CD14-positive monocyte (primary cell): ENCODE measurements at regions not wholly inside any gene's neighbourhood (a gene's known extent, or its start where the extent isn't known, plus 50 kb on each side); places are given as distances from the start of the nearest gene placed in this dataset.

Experiments
- DNase-seq, 3 donors: peaks; one replicate each; pipeline ENCODE4 v3.0.0-alpha.2; 2011 to 2022
- H2AFZ ChIP-seq: 2 replicates; pipeline ENCODE4 v1.6.0; 2012; ENCODE audit warnings: mild to moderate bottlenecking, low read depth, low read length, inconsistent platforms; ENCODE audit not compliant: insufficient read depth, poor library complexity, severe bottlenecking
- H3K27ac ChIP-seq, 2 donors: 1 replicate in 1 of 2; 2 replicates in 1 of 2; pipeline ENCODE4 v1.5.1; 2012 to 2013; ENCODE audit warnings: low read length in 2 of 2, control low read depth in 1 of 2, inconsistent platforms in 1 of 2, low read depth in 1 of 2, mild to moderate bottlenecking in 1 of 2
- H3K27me3 ChIP-seq, 2 donors: one replicate each; pipeline versions ENCODE4 v1.6.0 to v1.6.1; 2011 to 2013; ENCODE audit warnings: low read length in 2 of 2; ENCODE audit not compliant: control insufficient read depth in 2 of 2, insufficient read depth in 2 of 2
- H3K36me3 ChIP-seq, 2 donors: replicated peaks in 1 of 2; 1 replicate in 1 of 2; 2 replicates in 1 of 2; pipeline versions ENCODE4 v1.5.1 to v1.6.1; 2012 to 2013; ENCODE audit warnings: low read length in 2 of 2, control low read depth in 1 of 2, inconsistent platforms in 1 of 2, mild to moderate bottlenecking in 1 of 2; ENCODE audit not compliant: insufficient read depth in 2 of 2, control insufficient read depth in 1 of 2
- H3K4me1 ChIP-seq, 2 donors: 1 replicate in 1 of 2; 2 replicates in 1 of 2; pipeline versions ENCODE4 v1.5.1 to v1.6.1; 2012 to 2013; ENCODE audit warnings: low read length in 2 of 2, control low read depth in 1 of 2, inconsistent platforms in 1 of 2, mild to moderate bottlenecking in 1 of 2, moderate library complexity in 1 of 2; ENCODE audit not compliant: insufficient read depth in 2 of 2, control insufficient read depth in 1 of 2
- H3K4me2 ChIP-seq: replicated peaks from 2 replicates; pipeline ENCODE3; 2012; ENCODE audit warnings: low read length, moderate library complexity, mild to moderate bottlenecking; ENCODE audit not compliant: poor library complexity, severe bottlenecking; ENCODE audit errors: extremely low read depth
- H3K4me3 ChIP-seq, 3 experiments: fragments of 200-600 bp in 1 of 3; sonication (generic) in 1 of 3; replicated peaks in 1 of 3; 1 replicate in 2 of 3; 2 replicates in 1 of 3; pipeline ENCODE4 v1.5.1; 2011 to 2013; ENCODE audit warnings: low read length in 3 of 3, mild to moderate bottlenecking in 3 of 3, control low read depth in 2 of 3, low read depth in 2 of 3, inconsistent platforms in 1 of 3, moderate library complexity in 1 of 3
- H3K79me2 ChIP-seq: 2 replicates; pipeline ENCODE4 v1.6.0; 2012; ENCODE audit warnings: mild to moderate bottlenecking, control low read depth, inconsistent platforms, low read length, moderate library complexity; ENCODE audit not compliant: insufficient read depth
- H3K9ac ChIP-seq: 2 replicates; pipeline ENCODE4 v1.6.0; 2017; ENCODE audit warnings: low read length, mild to moderate bottlenecking; ENCODE audit not compliant: insufficient read depth, poor library complexity, severe bottlenecking
- H3K9me3 ChIP-seq, 2 donors: replicated peaks in 1 of 2; 1 replicate in 1 of 2; 2 replicates in 1 of 2; pipeline versions ENCODE4 v1.5.1 to v1.6.1; 2012 to 2013; ENCODE audit warnings: low read length in 2 of 2, control low read depth in 1 of 2; ENCODE audit not compliant: control insufficient read depth in 1 of 2, insufficient read depth in 1 of 2
- H4K20me1 ChIP-seq: 2 replicates; pipeline ENCODE4 v1.6.0; 2012; ENCODE audit warnings: mild to moderate bottlenecking, low read length, control low read depth, moderate library complexity; ENCODE audit not compliant: insufficient read depth
- H3K27ac Mint-ChIP-seq, 7 donors: one replicate each; pipeline ENCODE4 v1.8.0; 2020; ENCODE audit warnings: mild to moderate bottlenecking in 7 of 7, mixed read lengths in 7 of 7, moderate library complexity in 6 of 7, inconsistent platforms in 2 of 7
- H3K27me3 Mint-ChIP-seq, 3 donors: one replicate each; pipeline ENCODE4 v1.8.0; 2021 to 2022; ENCODE audit warnings: low read depth in 3 of 3, mild to moderate bottlenecking in 3 of 3, mixed read lengths in 3 of 3, moderate library complexity in 3 of 3, inconsistent platforms in 1 of 3
- H3K36me3 Mint-ChIP-seq, 2 donors: one replicate each; pipeline ENCODE4 v1.8.0; 2020; ENCODE audit warnings: mixed read lengths in 2 of 2, inconsistent platforms in 1 of 2, mild to moderate bottlenecking in 1 of 2
- H3K4me1 Mint-ChIP-seq: one replicate; pipeline ENCODE4 v1.8.0; 2020; ENCODE audit warnings: mild to moderate bottlenecking, mixed read lengths
- H3K4me3 Mint-ChIP-seq, 2 donors: one replicate each; pipeline ENCODE4 v1.8.0; 2020; ENCODE audit warnings: mild to moderate bottlenecking in 2 of 2, mixed read lengths in 2 of 2, moderate library complexity in 1 of 2
- H3K9me3 Mint-ChIP-seq, 7 donors: one replicate each; pipeline ENCODE4 v1.8.0; 2020 to 2022; ENCODE audit warnings: mixed read lengths in 7 of 7, mild to moderate bottlenecking in 6 of 7, moderate library complexity in 6 of 7, inconsistent platforms in 2 of 7
- CTCF ChIP-seq: fragments of 200-600 bp; IDR thresholded peaks from one replicate; pipeline ENCODE4 v1.8.0; 2022; ENCODE audit warnings: antibody characterized with exemption, mild to moderate bottlenecking
- whole genome bisulfite sequencing: methylation state at CpG from one replicate; pipeline ENCODE4 v1.1.5; 2013; ENCODE audit warnings: missing lambda C conversion rate; ENCODE audit not compliant: insufficient coverage; 5-methylcytosine and 5-hydroxymethylcytosine counted together
- intact Hi-C, 2 donors: fragments of 100-400 bp; cut with micrococcal nuclease; formaldehyde crosslinking; loops; one replicate each; pipeline versions ENCODE4 v1.15.0 to v1.15.1; 2023

GRCh38 chr10:79004311-79004710 is 64.5 kb upstream of the ZMIZ1 start:
- Histone ChIP-seq H2AFZ (no peak overlapping the region), H3K27ac (no peak overlapping the region), H3K27me3 (no peaks in the 10 kb centered on the region), H3K9me3 (no peaks in the 10 kb centered on the region), H3K9ac (no peak overlapping the region), H3K79me2 (no peaks in the 10 kb centered on the region), H3K4me2 (no peak overlapping the region), H3K4me3 (no peak overlapping the region), H3K4me1 (peaks cover 5 to 10% of the 10 kb centered on the region in 2 donors), H3K36me3 (no peaks in the 10 kb centered on the region), H4K20me1 (no peaks in the 10 kb centered on the region)
- intact Hi-C loops = no loop called here
- H3K36me3 Mint-ChIP-seq = no peaks in the 10 kb centered on the region
- 97% methylated on average over 2 of the region's 5 CpGs for whole genome bisulfite sequencing
- no peaks in the 10 kb centered on the region for H3K9me3 Mint-ChIP-seq
- DNase-seq = no peak
- peaks cover 20% of the 10 kb centered on the region for H3K4me1 Mint-ChIP-seq
- H3K27me3 Mint-ChIP-seq = peaks cover 0 to 10% (median 8%) of the 10 kb centered on the region in 3 donors
- no peak overlapping the region for H3K27ac Mint-ChIP-seq
- H3K4me3 Mint-ChIP-seq = no peak overlapping the region
- TF ChIP-seq CTCF = no peak

- Histone ChIP-seq H3K27ac (no peak overlapping the region), H4K20me1 (no peaks in the 10 kb centered on the region), H3K4me1 (peaks cover 5 to 10% of the 10 kb centered on the region in 2 donors), H3K4me2 (no peak overlapping the region), H3K36me3 (no peaks in the 10 kb centered on the region), H3K9ac (no peak overlapping the region), H2AFZ (no peak overlapping the region), H3K4me3 (no peak overlapping the region), H3K27me3 (no peaks in the 10 kb centered on the region), H3K79me2 (no peaks in the 10 kb centered on the region), H3K9me3 (no peaks in the 10 kb centered on the region)
- Mint-ChIP-seq H3K27ac (no peak overlapping the region), H3K27me3 (peaks cover 0 to 8% (median 7%) of the 10 kb centered on the region in 3 donors), H3K4me1 (peaks cover 20% of the 10 kb centered on the region), H3K36me3 (no peaks in the 10 kb centered on the region), H3K9me3 (no peaks in the 10 kb centered on the region), H3K4me3 (no peak overlapping the region)
- WGBS = 89% methylated on average over 7 of the region's 11 CpGs
- intact Hi-C loops = loop anchor here in 1 of 2 donors (5.0 kb wide), 1 partner anchor 42 kb away; no protein-coding TSS in a partner anchor
- TF ChIP-seq CTCF = no peak
- DNase-seq = no peak
Measured at GRCh38 chr10:79005126-79005810, 63.5 kb upstream of the ZMIZ1 start.
